PC-9 (cell line): ENCODE measurements at regions not wholly inside any gene's neighbourhood (a gene's known extent, or its start where the extent isn't known, plus 50 kb on each side); places are given as distances from the start of the nearest gene placed in this dataset.

Experiments
- BruUV-seq: library from RNA; stranded (reverse); fragments of 400-500 nt; replicated peaks from 2 replicates; lab custom pipeline; 2021; lab: Mats Ljungman, UMichigan
- CTCF ChIA-PET: fragments of 300-600 bp; sonication (Branson Sonifier 250); formaldehyde crosslinking; loops from one replicate; lab custom pipeline; 2022; ENCODE audit warnings: antibody characterized with exemption; lab: Charles Lee
- POLR2A ChIA-PET: fragments of 300-600 bp; sonication (Branson Sonifier 250); formaldehyde crosslinking; loops from one replicate; lab custom pipeline; 2022; ENCODE audit warnings: antibody characterized with exemption; ENCODE audit not compliant: unreplicated experiment; lab: Charles Lee
- DNase-seq, 2 experiments: peaks; one replicate each; pipeline versions ENCODE4 v3.0.0 to v3.0.0-alpha.2; 2015 to 2022; ENCODE audit warnings: mixed read lengths in 1 of 2
- H2AFZ ChIP-seq: fragments of 200-600 bp; sonication (generic); 2 replicates; pipeline ENCODE4 v1.8.1; 2017; ENCODE audit warnings: antibody characterized with exemption
- H3F3A ChIP-seq: fragments of 200-600 bp; sonication (generic); 2 replicates; pipeline ENCODE4 v1.8.1; 2017; ENCODE audit warnings: antibody characterized with exemption, mild to moderate bottlenecking, low read depth; ENCODE audit not compliant: insufficient read depth
- H3K27ac ChIP-seq: fragments of 200-600 bp; sonication (generic); 2 replicates; pipeline ENCODE4 v1.6.1; 2016; ENCODE audit warnings: mixed run types
- H3K27me3 ChIP-seq: fragments of 200-600 bp; sonication (generic); 2 replicates; pipeline ENCODE4 v1.6.1; 2016; ENCODE audit warnings: low read depth, mixed run types; ENCODE audit not compliant: insufficient read depth
- H3K36me3 ChIP-seq: fragments of 200-600 bp; sonication (generic); 2 replicates; pipeline ENCODE4 v1.6.1; 2016; ENCODE audit warnings: low read depth, mixed run types
- H3K4me1 ChIP-seq: fragments of 200-600 bp; sonication (generic); replicated peaks from 2 replicates; pipeline ENCODE4 v1.6.1; 2016; ENCODE audit warnings: mixed run types; ENCODE audit not compliant: insufficient read depth
- H3K4me2 ChIP-seq: fragments of 200-600 bp; sonication (generic); 2 replicates; pipeline ENCODE4 v1.6.1; 2017; ENCODE audit warnings: mixed run types
- H3K4me3 ChIP-seq: fragments of 200-600 bp; sonication (generic); 2 replicates; pipeline ENCODE4 v1.6.1; 2016; ENCODE audit warnings: mixed run types
- H3K79me2 ChIP-seq: fragments of 200-600 bp; sonication (generic); 2 replicates; pipeline ENCODE4 v1.6.1; 2017; ENCODE audit warnings: low read depth, mixed run types
- H3K9me2 ChIP-seq: fragments of 200-600 bp; sonication (generic); 2 replicates; pipeline ENCODE4 v1.8.1; 2017; ENCODE audit warnings: mild to moderate bottlenecking; ENCODE audit not compliant: insufficient read depth
- H3K9me3 ChIP-seq: fragments of 200-600 bp; sonication (generic); 2 replicates; pipeline ENCODE4 v1.8.1; 2016; ENCODE audit warnings: low read depth; ENCODE audit not compliant: insufficient read depth
- H4K20me1 ChIP-seq: fragments of 200-600 bp; sonication (generic); 2 replicates; pipeline ENCODE4 v1.8.1; 2017; ENCODE audit not compliant: insufficient read depth
- CTCF ChIP-seq: fragments of 200-600 bp; sonication (generic); conservative IDR thresholded peaks from 2 replicates; pipeline ENCODE4 v1.6.1; 2017; ENCODE audit warnings: mixed run types, antibody characterized with exemption, mild to moderate bottlenecking, moderate library complexity
- EZH2 ChIP-seq: fragments of 200-600 bp; sonication (generic); IDR thresholded peaks from 2 replicates; pipeline ENCODE4 v1.8.0; 2017; ENCODE audit warnings: antibody characterized with exemption, low read depth
- intact Hi-C: fragments of 100-400 bp; cut with micrococcal nuclease; formaldehyde crosslinking; loops from one replicate; pipeline ENCODE4 v1.10.0; 2022; ENCODE audit not compliant: unreplicated experiment

GRCh38 chr12:19026034-19026433 is 103.5 kb upstream of the PLEKHA5 start:
- no peak for DNase-seq
- no peaks in the 10 kb centered on the region for H3F3A ChIP-seq
- H2AFZ ChIP-seq, result no peak overlapping the region
- H3K9me3 ChIP-seq, result peaks cover 6% of the 10 kb centered on the region
- no peaks in the 10 kb centered on the region for H4K20me1 ChIP-seq
- H3K27me3 ChIP-seq, result no peaks in the 10 kb centered on the region
- intact Hi-C loops, result no loop called here
- TF ChIP-seq CTCF (no peak), EZH2 (no peak)
- CTCF ChIA-PET, result no interaction called here
- H3K27ac ChIP-seq, result no peak overlapping the region
- H3K9me2 ChIP-seq, result no peaks in the 10 kb centered on the region
- no peaks in the 10 kb centered on the region for H3K79me2 ChIP-seq
- POLR2A ChIA-PET, result no interaction called here
- H3K36me3 ChIP-seq, result no peaks in the 10 kb centered on the region
- BruUV-seq, result no TSS peak
- H3K4me3 ChIP-seq, result no peak overlapping the region
- H3K4me2 ChIP-seq, result no peak overlapping the region
- peaks cover 18% of the 10 kb centered on the region for H3K4me1 ChIP-seq

GRCh38 chr12:19026614-19027488 is 102.7 kb upstream of the PLEKHA5 start:
- no peak overlapping the region for H2AFZ ChIP-seq
- TF ChIP-seq EZH2 (no peak), CTCF (no peak)
- H3K36me3 ChIP-seq, result no peaks in the 10 kb centered on the region
- CTCF ChIA-PET, result no interaction called here
- no peak for DNase-seq
- H3K9me2 ChIP-seq, result no peaks in the 10 kb centered on the region
- H3K27ac ChIP-seq, result no peak overlapping the region
- H4K20me1 ChIP-seq, result no peaks in the 10 kb centered on the region
- H3K27me3 ChIP-seq, result no peaks in the 10 kb centered on the region
- no TSS peak for BruUV-seq
- H3K4me1 ChIP-seq, result peaks cover 17% of the 10 kb centered on the region
- intact Hi-C loops, result no loop called here
- H3K9me3 ChIP-seq, result peaks cover 6% of the 10 kb centered on the region
- H3K79me2 ChIP-seq, result no peaks in the 10 kb centered on the region
- POLR2A ChIA-PET, result no interaction called here
- H3K4me3 ChIP-seq, result no peak overlapping the region
- H3F3A ChIP-seq, result no peaks in the 10 kb centered on the region
- no peak overlapping the region for H3K4me2 ChIP-seq

- no TSS peak for BruUV-seq
- Histone ChIP-seq H3K27ac (peak overlapping the region; percentile 49; the same call in 1 of the 2 replicates), H3K36me3 (no peaks in the 10 kb centered on the region), H3K27me3 (no peaks in the 10 kb centered on the region), H3K4me2 (no peak overlapping the region), H3K9me2 (no peaks in the 10 kb centered on the region), H3K9me3 (peaks cover 25% of the 10 kb centered on the region), H3F3A (no peaks in the 10 kb centered on the region), H4K20me1 (no peaks in the 10 kb centered on the region), H2AFZ (no peak overlapping the region), H3K4me1 (peaks cover 14% of the 10 kb centered on the region), H3K4me3 (no peak overlapping the region), H3K79me2 (no peaks in the 10 kb centered on the region)
- POLR2A ChIA-PET, result no interaction called here
- intact Hi-C loops, result no loop called here
- DNase-seq, result peak in 1 of 2 experiments; percentile 8
- CTCF ChIA-PET, result no interaction called here
- TF ChIP-seq CTCF, result no peak
- no peak for TF ChIP-seq EZH2
Observed at GRCh38 chr12:19030180-19030579, 99.4 kb upstream of the PLEKHA5 start.
